H4 (cell line): ENCODE measurements at regions not wholly inside any gene's neighbourhood (a gene's known extent, or its start where the extent isn't known, plus 50 kb on each side); places are given as distances from the start of the nearest gene placed in this dataset.
"Not testable (repeated sequence)": the region's sequence is repeated elsewhere in the genome, so short reads cannot be mapped to it uniquely, and the experiment has no call there.

Source experiments
- DNase-seq: peaks from one replicate; pipeline ENCODE4 v3.0.0-alpha.2; 2015; ENCODE audit warnings: low spot score

DNA sequence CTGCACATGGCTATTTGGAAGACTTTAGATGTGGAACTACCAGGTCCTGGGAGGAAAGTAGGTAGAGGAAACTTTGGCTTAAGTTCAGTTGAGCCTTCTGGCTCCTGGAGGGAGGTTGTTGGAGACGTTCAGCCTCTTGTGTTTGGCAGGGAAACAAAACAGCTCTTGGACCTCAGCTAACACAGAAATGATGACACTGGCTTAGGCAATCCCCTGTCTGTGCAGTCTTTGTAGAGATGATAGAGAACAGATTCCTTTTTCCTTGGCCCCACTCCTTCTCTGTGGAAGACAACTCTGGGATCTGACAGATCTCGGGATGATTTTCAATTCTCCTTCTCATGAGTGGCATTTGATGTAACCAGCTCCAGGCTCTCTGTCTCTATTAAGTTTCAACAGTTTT, 428.5 kb downstream of the TMEM135 start:
- DNase-seq: no peak

GRCh38 chr11:87465716-87466115, 428.0 kb downstream of the TMEM135 start:
- DNase-seq: no peak

- peak; percentile 23 for DNase-seq
These were observed 425.9 kb downstream of the TMEM135 start for GRCh38 chr11:87463486-87464102.

DNA sequence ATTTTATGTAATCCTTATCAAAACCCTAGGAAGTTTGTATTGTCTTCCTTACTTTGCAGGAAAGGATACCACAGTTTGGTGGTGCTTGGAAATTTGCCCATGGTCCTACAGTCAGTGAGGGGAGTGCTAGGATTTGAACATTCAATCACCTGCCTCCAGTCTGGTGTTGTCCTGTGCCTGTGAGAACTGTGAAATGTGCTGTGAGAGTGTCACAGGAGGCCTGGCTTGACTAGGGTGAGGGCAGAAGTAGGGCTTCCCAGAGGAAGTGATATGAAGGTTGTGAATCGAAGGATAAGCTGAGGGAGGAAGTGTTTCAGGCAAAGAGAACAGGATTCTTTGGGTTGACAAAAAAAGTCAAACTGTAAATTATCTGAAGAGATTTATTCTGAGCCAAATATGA, 424.4 kb downstream of the TMEM135 start:
- no peak for DNase-seq

DNA sequence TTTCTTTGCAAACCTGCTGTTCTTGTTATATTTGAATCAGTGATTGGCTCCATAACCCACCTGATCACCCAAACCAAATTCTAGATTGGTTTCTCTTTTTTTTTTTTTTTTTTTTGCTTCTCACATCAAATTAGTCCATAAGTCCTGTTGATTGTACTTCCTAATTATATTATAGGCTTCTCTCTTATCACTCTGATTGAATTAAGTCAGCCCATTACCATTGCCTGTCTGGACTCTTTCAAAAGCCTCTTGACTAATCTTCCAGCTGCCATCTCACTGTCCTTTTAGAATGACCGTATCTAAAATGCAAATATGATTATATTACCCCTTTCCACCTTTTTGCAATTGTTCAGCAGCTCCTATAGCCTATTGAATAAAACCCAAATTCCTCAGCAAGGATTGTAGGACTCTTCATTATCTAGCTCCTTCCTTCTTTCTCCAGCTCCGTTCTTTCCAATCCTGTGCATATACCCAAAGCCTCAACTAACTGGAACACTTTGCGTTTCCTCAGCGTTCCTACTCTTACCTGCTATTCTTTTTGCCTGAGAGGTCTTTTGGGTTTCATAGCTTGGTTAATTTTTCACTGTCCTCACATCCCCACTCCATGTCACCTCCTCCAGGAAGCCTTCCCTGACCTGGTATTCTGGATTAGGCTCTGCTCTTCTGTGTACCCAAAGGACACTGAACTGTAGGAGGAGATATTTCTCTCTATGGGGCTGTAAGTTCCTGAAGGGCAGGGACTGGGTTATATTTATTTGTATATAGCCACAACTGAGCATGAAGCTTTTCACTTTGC, 423.3 kb downstream of the TMEM135 start:
- no peak for DNase-seq

- no peak for DNase-seq
These were observed 422.5 kb downstream of the TMEM135 start for GRCh38 chr11:87460279-87460678.

- DNase-seq: no peak
These were observed 421.6 kb downstream of the TMEM135 start for GRCh38 chr11:87459351-87459750.

DNA sequence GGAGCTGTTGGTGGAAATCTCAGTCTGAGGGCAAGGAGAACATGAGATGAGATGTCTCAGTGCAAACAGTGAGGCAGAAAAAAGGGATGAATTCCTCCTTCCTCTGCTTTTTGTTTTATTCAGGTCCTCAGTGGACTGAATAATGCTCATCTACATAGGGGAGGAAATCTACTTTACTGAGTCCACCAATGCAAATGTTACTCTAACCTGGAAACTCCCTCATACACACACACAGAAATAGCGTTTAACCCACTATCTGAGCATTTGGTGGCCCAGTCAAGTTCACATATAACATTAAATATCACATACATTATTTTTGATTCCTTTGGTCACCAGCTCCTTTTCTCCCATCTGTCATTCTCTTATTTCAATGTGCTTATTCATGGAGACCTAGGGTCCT, 418.8 kb downstream of the TMEM135 start:
- DNase-seq: no peak

DNA sequence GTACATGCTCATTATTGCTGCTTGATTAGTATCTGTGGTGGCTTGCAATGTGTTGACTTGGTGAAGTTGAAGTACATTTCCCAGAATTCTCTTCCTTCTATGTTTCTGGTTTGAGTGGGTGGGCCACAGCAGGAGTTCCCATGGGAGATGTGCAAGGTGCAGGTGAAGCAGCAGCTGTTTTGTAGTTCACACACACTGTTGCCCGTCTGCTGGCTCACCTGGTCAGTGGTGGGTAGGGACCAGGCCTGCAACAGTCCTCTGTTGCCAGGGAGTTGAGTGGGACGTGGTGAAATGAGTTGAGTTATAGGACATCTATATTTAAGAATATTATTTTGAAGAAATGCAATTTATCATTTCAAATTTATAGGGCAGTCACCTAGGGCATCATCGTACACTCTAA, 417.4 kb downstream of the TMEM135 start:
- no peak for DNase-seq

DNA sequence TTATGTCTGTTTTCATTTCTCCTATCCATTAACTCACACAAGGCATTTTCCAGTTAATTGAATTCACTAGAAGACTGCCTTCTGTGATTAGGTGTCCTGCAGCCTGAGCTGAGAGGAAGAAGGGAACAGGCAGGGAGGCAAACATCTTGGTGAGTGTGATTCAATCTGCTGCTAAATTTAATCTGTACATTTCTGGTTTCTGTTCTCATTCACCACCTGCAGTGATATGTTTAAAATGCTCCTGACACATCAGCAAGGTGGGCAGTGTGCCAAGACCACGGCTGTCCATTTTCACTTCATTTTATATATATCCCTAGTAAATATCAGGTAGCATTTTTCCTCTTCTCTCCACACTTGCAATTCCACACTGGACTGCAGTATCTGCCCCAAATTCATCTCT, 416.5 kb downstream of the TMEM135 start:
- no peak for DNase-seq

GRCh38 chr11:87453531-87454089, 415.9 kb downstream of the TMEM135 start:
- no peak for DNase-seq

DNA sequence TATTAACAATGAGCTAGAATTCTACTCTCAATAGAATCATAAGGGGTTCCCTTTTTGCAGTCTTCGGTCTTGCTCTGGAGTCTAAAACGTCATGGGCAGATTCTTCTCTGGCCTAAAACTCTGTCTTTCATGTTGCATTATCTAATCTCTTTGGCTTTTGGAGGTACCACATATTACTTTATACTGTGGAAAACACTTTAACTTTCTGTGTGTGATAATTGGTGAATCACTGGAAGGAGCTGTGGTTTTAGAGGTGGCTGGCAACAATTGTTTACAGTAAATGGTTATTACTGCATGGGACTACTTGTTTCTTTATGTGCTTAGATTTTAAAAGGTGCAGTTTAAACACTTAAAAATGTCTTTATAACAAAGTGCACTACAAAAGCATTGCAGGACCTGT, 414.3 kb downstream of the TMEM135 start:
- not testable (repeated sequence) for DNase-seq

- DNase-seq: no peak
These were observed 413.7 kb downstream of the TMEM135 start for GRCh38 chr11:87451395-87451794.

DNA sequence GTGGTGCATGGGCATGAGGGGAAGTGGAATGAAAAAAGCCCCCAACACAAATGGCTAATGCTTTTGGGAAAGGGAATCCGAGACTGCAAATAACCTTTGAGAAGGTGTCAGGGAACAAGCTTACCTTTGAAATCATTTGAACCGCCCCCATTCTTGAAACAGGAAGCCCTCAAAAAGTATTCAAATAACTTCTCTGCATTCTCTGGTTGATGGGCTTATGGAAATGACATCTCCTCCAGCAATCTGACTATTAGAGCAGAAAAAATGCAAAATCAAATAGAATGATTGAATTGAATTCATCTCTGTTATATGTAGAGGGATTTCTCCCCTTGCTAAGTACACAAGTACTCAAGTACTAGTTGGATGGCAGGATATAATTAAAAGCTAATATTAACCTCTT, 409.9 kb downstream of the TMEM135 start:
- DNase-seq: no peak

DNA sequence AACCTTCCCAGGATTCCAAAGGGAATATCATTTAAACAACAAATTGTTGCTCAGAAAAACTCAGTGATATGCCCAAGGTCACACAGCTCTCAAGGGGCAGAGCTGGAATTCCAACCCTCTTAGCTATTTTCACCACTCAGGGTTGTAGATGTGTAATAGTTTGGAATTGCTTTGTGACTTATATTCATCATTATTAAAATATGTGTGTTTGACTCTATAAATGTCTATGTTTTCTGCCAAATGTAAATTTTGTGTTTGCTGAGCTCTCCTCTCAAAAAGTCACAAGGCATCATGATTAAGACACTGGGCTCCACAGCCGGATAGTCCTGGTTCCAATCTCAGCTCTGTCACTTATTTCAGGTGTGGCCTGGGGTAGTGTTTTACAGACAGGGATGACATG, 407.3 kb downstream of the TMEM135 start:
- no peak for DNase-seq

DNA sequence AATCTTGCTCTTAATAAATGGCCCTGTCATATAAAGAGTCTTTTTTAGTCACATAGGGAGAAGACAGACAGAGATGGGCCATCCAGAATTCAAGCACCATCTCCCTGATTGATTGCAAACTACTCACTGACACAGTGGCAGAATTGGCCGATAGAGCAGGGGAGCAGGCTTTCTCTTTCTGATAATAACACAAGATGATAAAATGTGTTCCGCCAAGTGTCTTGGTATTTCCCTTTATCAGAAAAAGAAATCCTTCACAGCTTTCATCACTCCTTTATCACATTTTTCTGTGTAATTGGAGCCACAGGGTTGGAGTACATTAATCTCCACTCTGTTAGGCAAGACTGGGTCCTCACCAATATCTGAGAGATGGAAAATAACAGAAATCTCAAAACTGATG, 406.0 kb downstream of the TMEM135 start:
- no peak for DNase-seq

GRCh38 chr11:87440076-87440770, 402.5 kb downstream of the TMEM135 start:
- DNase-seq: no peak

DNA sequence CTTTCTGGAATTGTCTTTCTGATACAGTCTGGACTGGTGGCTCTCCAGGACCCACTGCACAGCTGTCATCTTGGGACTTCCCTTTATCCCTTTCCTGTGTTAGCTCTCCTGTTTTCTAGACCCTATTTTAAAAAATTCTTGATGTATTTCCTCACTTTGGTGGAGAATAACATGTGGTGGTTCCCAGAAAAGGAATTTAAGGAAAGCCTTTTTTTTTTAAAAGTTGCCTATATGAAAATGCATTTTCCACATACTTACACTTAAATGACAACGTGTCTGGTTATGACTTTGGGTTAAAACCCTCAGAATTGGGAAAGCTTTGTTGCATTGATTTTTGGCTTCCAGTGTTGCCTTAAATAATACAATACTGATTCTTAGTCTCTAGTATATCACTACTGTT, 400.7 kb downstream of the TMEM135 start:
- no peak for DNase-seq

- no peak for DNase-seq
These were observed 400.1 kb downstream of the TMEM135 start for GRCh38 chr11:87437844-87438223.

GRCh38 chr11:87437133-87437843, 399.6 kb downstream of the TMEM135 start:
- no peak for DNase-seq

DNA sequence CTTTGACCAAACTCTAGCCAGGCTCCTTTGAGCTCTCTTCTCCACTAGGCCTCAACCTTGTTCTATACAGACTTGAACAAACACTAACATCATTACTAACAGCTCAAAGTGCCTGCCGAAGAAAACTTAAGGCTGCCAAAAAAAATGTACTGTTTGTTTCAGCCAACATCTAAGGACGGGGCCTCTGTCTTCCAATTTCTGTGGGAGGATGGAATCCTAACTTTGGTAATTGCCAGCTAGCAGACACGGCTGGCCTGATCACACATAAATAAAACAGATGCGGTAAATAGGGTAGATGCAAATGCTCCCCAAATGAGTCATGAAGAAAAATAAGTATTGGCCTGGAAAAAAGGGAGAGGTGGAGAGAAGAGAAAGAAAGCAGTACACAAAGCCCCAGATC, 394.3 kb downstream of the TMEM135 start:
- DNase-seq: peak; percentile 14

GRCh38 chr11:87431392-87431791, 393.7 kb downstream of the TMEM135 start:
- no peak for DNase-seq
